MM.1S (cell line): ENCODE measurements at regions not wholly inside any gene's neighbourhood (a gene's known extent, or its start where the extent isn't known, plus 50 kb on each side); places are given as distances from the start of the nearest gene placed in this dataset.

Source experiments
- EZH2 ChIP-seq: fragments of 300-600 bp; sonication (generic); optimal IDR thresholded peaks from 2 replicates; pipeline ENCODE3; 2017; ENCODE audit warnings: low read depth, mild to moderate bottlenecking, antibody characterized with exemption, low read length, mixed read lengths
- EZH2phosphoT487 ChIP-seq: fragments of 300-600 bp; sonication (generic); IDR thresholded peaks from 2 replicates; pipeline ENCODE4 v1.6.1; 2018; ENCODE audit warnings: antibody characterized with exemption, low read length
- TF ChIP-seq, protein P1 (sequence below): fragments of 300-600 bp; sonication (generic); IDR thresholded peaks from 2 replicates; pipeline ENCODE4 v1.5.1; 2016; ENCODE audit warnings: antibody characterized with exemption, low read length, mixed read lengths

DNA sequence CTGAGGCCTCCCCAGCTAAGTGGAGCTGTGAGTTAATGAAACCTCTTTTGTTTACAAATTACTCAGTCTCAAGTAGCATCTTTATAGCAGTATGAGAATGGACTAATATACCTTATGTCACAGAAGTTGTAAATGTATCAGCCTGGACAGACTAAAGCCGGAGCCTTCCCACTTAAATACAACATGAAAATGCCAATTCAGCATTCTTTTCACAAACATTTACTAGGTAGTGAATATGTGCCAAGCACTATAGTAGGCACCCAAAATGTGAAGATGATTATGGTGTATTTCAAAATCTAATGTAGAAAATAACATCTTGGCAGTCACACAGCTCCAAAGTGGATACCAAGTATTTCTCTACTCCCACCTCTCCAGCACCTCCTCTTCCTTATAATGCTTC is 693.0 kb downstream of the KCNJ2 start:
- TF ChIP-seq, protein P1, sequence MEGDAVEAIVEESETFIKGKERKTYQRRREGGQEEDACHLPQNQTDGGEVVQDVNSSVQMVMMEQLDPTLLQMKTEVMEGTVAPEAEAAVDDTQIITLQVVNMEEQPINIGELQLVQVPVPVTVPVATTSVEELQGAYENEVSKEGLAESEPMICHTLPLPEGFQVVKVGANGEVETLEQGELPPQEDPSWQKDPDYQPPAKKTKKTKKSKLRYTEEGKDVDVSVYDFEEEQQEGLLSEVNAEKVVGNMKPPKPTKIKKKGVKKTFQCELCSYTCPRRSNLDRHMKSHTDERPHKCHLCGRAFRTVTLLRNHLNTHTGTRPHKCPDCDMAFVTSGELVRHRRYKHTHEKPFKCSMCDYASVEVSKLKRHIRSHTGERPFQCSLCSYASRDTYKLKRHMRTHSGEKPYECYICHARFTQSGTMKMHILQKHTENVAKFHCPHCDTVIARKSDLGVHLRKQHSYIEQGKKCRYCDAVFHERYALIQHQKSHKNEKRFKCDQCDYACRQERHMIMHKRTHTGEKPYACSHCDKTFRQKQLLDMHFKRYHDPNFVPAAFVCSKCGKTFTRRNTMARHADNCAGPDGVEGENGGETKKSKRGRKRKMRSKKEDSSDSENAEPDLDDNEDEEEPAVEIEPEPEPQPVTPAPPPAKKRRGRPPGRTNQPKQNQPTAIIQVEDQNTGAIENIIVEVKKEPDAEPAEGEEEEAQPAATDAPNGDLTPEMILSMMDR: no peak
- TF ChIP-seq EZH2 (no peak), EZH2phosphoT487 (no peak)
